ENCODE measurements at regions not wholly inside any gene's neighbourhood (a gene's known extent, or its start where the extent isn't known, plus 50 kb on each side); places are given as distances from the start of the nearest gene placed in this dataset.

- H3K9ac ChIP-seq (ENCODE audit: control insufficient read depth, extremely low read depth, insufficient read depth, low read length): no peak overlapping the region
- TF ChIP-seq CTCF (optimal IDR thresholded peaks at IDR 0.05 in 1 of 3, IDR thresholded peaks at IDR 0.05 in 1 of 3, conservative IDR thresholded peaks at IDR 0.05 in 1 of 3; ENCODE audit: extremely low read depth in 1 of 3, insufficient read depth in 2 of 3, low read length in 3 of 3) (no peak), EZH2 (IDR thresholded peaks at IDR 0.05; ENCODE audit: low read length) (no peak)
Measured at GRCh38 chr12:98045395-98045794, 470.0 kb upstream of the TMPO start.

GRCh38 chr12:98048326-98048725 lies 467.1 kb upstream of the TMPO start:
- no peak overlapping the region for H3K9ac ChIP-seq (ENCODE audit: control insufficient read depth, extremely low read depth, insufficient read depth, low read length)
- no peaks in the 10 kb centered on the region for H3K9me3 ChIP-seq (ENCODE audit: control insufficient read depth, low read depth, low read length)
- H3K27ac ChIP-seq (ENCODE audit: control insufficient read depth, insufficient read depth, low read length): no peak overlapping the region
- no peak overlapping the region for H2AFZ ChIP-seq (ENCODE audit: control insufficient read depth, low read length)
- no peaks in the 10 kb centered on the region for H3K27me3 ChIP-seq (ENCODE audit: control insufficient read depth, extremely low read depth, insufficient read depth, low read length)
- no peaks in the 10 kb centered on the region for H3K36me3 ChIP-seq (ENCODE audit: control insufficient read depth in 2 of 2, extremely low read depth in 1 of 2, insufficient read depth in 2 of 2, low read length in 2 of 2)
- H3K4me1 ChIP-seq (ENCODE audit: control insufficient read depth, extremely low read depth, insufficient read depth, low read length): no peaks in the 10 kb centered on the region
- DNase-seq (ENCODE audit: low read depth, low spot score) (no peak), FAIRE-seq (no peak)
- dilution Hi-C loops (cut with MboI; ENCODE audit: extremely low pct_ligation_motif_present, low sequenced_read_pairs): no loop called here
- no peak overlapping the region for H3K4me2 ChIP-seq (ENCODE audit: control insufficient read depth, extremely low read depth, insufficient read depth, low read depth, low read length)
- H3K79me2 ChIP-seq (ENCODE audit: control insufficient read depth, insufficient read depth, low read length): no peaks in the 10 kb centered on the region
- no peaks in the 10 kb centered on the region for H4K20me1 ChIP-seq (ENCODE audit: control insufficient read depth, extremely low read depth, insufficient read depth, low read length)
- TF ChIP-seq CTCF (optimal IDR thresholded peaks at IDR 0.05 in 1 of 3, IDR thresholded peaks at IDR 0.05 in 1 of 3, conservative IDR thresholded peaks at IDR 0.05 in 1 of 3; ENCODE audit: extremely low read depth in 1 of 3, insufficient read depth in 2 of 3, low read length in 3 of 3) (no peak), EZH2 (IDR thresholded peaks at IDR 0.05; ENCODE audit: low read length) (no peak)
- no peak overlapping the region for H3K4me3 ChIP-seq (ENCODE audit: control insufficient read depth in 2 of 3, extremely low read depth in 1 of 3, insufficient read depth in 2 of 3, low read depth in 1 of 3, low read length in 3 of 3)
- no peaks in the 10 kb centered on the region for H3K9me1 ChIP-seq (ENCODE audit: control insufficient read depth, extremely low read depth, insufficient read depth, low read length)

More at GRCh38 chr12:98045395-98045794, 470.0 kb upstream of the TMPO start:
- Histone ChIP-seq H3K9me1 (ENCODE audit: control insufficient read depth, extremely low read depth, insufficient read depth, low read length) (no peaks in the 10 kb centered on the region), H3K36me3 (ENCODE audit: control insufficient read depth in 2 of 2, extremely low read depth in 1 of 2, insufficient read depth in 2 of 2, low read length in 2 of 2) (no peaks in the 10 kb centered on the region), H3K79me2 (ENCODE audit: control insufficient read depth, insufficient read depth, low read length) (no peaks in the 10 kb centered on the region), H3K27me3 (ENCODE audit: control insufficient read depth, extremely low read depth, insufficient read depth, low read length) (no peaks in the 10 kb centered on the region), H3K4me2 (ENCODE audit: control insufficient read depth, extremely low read depth, insufficient read depth, low read depth, low read length) (no peak overlapping the region), H3K4me3 (ENCODE audit: control insufficient read depth in 2 of 3, extremely low read depth in 1 of 3, insufficient read depth in 2 of 3, low read depth in 1 of 3, low read length in 3 of 3) (no peak overlapping the region), H2AFZ (ENCODE audit: control insufficient read depth, low read length) (no peak overlapping the region), H3K27ac (ENCODE audit: control insufficient read depth, insufficient read depth, low read length) (no peak overlapping the region), H3K4me1 (ENCODE audit: control insufficient read depth, extremely low read depth, insufficient read depth, low read length) (no peaks in the 10 kb centered on the region), H3K9me3 (ENCODE audit: control insufficient read depth, low read depth, low read length) (no peaks in the 10 kb centered on the region), H4K20me1 (ENCODE audit: control insufficient read depth, extremely low read depth, insufficient read depth, low read length) (no peaks in the 10 kb centered on the region)
- DNase-seq (ENCODE audit: low read depth, low spot score) (no peak), FAIRE-seq (no peak)
- dilution Hi-C loops (cut with MboI; ENCODE audit: extremely low pct_ligation_motif_present, low sequenced_read_pairs): no loop called here

Measured in keratinocyte (primary cell).